AG09309 (cell line): ENCODE measurements at regions not wholly inside any gene's neighbourhood (a gene's known extent, or its start where the extent isn't known, plus 50 kb on each side); places are given as distances from the start of the nearest gene placed in this dataset.

Experiments
- DNase-seq: peaks from one replicate; pipeline ENCODE4 v3.0.0-alpha.2; 2010; ENCODE audit warnings: low read depth
- H3K4me3 ChIP-seq: 2 replicates; pipeline ENCODE4 v1.5.1; 2011; ENCODE audit warnings: mild to moderate bottlenecking, low read depth, low read length, moderate library complexity; ENCODE audit not compliant: control insufficient read depth
- TF ChIP-seq, protein P1 (sequence below): IDR thresholded peaks from 2 replicates; pipeline ENCODE4 v1.5.1; 2011; ENCODE audit warnings: mild to moderate bottlenecking, low read depth, low read length, inconsistent platforms; ENCODE audit not compliant: insufficient read depth, control insufficient read depth; ENCODE audit errors: missing control alignments

DNA sequence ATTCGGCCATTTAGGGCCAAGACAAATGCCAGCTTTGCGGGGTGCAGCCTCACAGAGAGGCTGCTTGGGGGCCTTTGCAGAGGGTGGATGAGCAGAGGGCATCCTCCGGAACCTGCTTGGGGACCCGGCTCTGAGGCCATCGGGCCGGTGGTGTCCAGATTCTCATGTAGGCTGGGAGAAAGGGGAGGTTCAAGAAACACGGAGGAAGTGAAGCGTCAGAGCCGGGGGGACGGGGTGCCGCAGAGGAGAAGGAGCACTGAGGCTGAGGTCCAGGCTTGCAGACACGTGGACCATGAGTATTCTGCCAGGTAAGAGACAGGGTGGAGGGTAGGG, 150.7 kb upstream of the SHH start:
- TF ChIP-seq, protein P1, sequence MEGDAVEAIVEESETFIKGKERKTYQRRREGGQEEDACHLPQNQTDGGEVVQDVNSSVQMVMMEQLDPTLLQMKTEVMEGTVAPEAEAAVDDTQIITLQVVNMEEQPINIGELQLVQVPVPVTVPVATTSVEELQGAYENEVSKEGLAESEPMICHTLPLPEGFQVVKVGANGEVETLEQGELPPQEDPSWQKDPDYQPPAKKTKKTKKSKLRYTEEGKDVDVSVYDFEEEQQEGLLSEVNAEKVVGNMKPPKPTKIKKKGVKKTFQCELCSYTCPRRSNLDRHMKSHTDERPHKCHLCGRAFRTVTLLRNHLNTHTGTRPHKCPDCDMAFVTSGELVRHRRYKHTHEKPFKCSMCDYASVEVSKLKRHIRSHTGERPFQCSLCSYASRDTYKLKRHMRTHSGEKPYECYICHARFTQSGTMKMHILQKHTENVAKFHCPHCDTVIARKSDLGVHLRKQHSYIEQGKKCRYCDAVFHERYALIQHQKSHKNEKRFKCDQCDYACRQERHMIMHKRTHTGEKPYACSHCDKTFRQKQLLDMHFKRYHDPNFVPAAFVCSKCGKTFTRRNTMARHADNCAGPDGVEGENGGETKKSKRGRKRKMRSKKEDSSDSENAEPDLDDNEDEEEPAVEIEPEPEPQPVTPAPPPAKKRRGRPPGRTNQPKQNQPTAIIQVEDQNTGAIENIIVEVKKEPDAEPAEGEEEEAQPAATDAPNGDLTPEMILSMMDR = no peak
- DNase-seq = no peak
- H3K4me3 ChIP-seq = no peak overlapping the region

DNA sequence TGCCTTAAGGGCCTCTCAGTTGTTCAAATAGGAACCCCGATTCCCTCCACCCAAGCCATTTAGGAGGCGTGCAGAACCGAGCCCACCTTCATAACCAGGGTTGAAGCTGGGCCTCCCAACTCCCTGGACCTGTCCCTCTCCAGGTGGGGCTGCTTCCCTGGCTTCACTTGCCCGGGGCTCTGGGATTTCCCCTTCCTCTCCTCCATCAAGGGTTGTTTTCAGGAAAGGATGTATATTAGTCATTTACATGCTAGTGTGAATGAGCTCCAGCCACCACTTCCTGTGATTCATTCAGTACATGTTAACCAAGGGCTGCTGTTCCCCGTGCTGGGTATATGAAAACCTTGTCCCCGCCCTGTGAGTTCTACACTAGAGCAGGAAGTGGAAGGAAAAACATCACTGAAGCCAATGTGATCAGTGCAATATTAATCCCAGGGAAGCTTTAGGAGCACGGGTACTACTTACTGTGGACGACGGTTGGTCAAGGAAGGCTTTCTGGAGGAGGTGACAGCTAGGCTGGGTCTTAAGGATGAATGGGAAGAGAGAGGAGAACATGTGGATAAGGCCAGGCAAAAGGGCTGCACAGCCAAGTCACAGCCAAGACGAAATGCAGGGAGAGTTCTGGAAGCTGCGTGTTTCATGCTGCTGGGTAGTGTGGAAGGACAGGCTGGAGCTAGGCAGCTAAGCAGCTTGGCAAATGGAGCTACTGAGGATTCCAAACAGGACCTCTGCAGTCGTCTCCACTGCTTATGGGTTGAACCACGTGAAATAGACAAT, 150.1 kb upstream of the SHH start:
- TF ChIP-seq, protein P1 = no peak
- no peak for DNase-seq
- H3K4me3 ChIP-seq = no peak overlapping the region

DNA sequence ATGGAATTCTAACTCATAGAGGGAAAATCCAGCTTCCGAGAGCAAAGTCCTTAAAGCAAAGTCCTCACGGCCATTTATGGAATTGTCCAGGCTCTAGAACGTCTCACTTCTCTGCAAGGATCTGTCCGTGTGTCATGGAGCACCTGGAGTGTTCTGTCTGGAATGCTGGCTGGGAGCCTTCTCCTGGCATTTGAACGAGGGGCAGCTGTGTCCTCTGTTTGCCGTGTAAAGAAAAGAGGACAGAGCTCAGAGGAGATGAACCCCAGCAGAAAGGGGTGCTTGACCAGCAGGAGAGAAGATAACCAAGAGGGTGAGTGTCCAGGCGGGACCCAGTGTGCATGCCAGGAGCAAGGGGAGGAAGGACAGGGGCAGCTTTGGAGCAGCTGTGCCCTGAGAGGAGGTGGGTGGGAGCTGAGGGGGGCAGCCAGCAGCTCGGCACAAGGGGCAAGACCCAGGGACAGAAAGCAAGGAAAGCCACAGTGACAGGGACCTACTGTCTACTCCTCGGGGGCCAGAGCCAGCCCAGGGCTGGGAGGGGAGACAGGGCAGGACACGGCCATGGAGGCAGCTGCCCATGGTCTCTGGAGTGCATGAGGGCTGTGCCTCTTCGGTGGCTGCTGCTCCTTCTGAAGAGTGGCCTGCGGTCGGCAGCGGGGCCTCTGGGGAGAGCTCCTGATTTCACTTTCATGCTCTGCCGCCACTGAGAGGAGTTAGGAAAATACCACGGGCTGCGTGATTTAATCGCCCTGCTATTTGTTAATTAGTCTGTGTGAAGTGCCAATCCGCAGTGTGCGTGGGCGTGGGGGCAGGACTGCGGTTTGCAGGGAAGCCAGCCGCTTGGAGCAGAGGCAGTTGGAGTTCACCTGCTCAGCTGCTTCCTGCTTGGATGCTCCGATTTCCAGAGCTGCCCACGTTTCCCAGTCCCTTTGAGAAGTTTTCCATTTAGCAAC, 149.3 kb upstream of the SHH start:
- DNase-seq = no peak
- H3K4me3 ChIP-seq = no peak overlapping the region; the same call in 1 of the 2 replicates
- TF ChIP-seq, protein P1 = no peak

DNA sequence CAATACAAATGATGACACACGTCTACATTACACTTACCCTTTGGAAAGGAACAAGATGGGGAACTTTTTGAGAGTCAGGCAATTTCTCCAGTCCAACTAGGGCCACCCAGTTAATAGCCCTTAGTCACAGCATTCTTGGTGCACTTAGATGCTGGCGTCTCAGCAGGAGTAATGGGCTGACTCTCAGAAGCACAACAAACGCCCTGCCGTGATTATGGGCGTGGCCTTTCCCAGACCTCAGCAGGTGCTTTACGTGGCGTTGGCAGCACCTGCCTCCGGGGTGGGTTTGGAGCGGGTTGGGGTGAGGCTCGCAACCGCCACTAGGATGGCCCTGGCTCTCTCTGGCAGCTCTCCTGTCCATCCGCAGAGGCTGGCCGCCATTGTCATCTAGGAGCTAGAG, 147.6 kb upstream of the SHH start:
- H3K4me3 ChIP-seq = no peak overlapping the region
- no peak for DNase-seq
- TF ChIP-seq, protein P1 = no peak

DNA sequence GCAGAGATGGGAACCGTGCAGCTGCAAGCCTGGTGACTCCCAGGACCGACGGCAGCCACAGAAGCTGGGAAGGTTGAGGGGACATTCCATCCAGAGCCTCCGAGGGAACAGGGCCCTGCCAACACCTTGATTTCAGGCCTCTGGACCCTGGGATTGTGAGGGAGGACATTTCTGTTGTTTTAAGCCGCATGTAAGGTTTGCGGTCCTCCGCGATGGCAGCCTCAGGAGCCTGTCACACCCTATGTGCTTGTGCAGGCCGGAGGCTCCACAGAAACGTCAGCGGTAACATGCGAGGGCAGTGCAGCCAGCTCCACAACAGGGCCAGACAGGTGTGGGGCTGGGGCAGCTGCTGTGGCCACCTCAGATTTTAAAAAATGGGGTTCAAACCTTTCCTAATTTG, 144.7 kb upstream of the SHH start:
- TF ChIP-seq, protein P1 = no peak
- DNase-seq = no peak
- H3K4me3 ChIP-seq = no peak overlapping the region

DNA sequence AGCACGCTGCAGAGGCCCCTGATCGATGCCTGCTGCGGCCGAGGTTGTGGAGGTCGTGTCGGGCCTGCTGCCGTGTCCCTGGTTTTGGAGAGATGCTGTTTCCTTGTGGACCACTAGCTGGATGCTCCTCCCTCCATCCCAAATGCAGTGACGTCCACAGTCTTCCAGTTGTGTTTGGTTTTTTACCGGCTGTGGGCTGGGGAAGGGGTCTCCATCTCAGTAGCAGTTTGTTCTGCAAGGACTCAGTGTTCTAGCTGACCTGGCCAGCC, 143.0 kb upstream of the SHH start:
- DNase-seq = no peak
- TF ChIP-seq, protein P1 = no peak
- H3K4me3 ChIP-seq = no peak overlapping the region
